ENCODE measurements at regions not wholly inside any gene's neighbourhood (a gene's known extent, or its start where the extent isn't known, plus 50 kb on each side); places are given as distances from the start of the nearest gene placed in this dataset.

DNA sequence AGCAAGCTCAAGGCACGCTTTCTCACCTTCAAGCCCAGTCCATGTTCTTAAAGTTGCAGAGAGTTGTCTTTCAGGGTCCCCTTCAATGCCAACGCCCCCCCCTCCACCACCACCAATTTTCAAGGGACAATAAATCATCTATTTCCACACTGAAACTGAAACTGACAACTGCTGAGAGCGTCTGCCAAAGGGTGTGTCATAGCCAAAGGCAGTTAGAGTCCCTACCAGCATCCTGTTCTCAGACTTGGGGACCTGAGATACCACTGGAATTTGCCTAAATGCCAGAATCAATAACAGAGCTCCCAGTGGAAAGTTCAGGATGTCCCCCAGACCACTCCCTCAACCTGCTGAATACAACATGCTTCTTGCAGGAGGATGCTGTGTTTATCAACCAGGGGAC lies 133.2 kb upstream of the SOX9 start:
- no peak overlapping the region for H3K4me3 ChIP-seq (ENCODE audit: insufficient read depth, low read depth, low read length)
- H3K9me3 ChIP-seq (ENCODE audit: control insufficient read depth, insufficient read depth, low read length): no peaks in the 10 kb centered on the region
- CTCF ChIA-PET: interaction anchor here (0.6 kb wide), 1 partner anchor 72 kb away, joined by 3 read pairs; no protein-coding TSS in a partner anchor
- no peaks in the 10 kb centered on the region for H3K36me3 ChIP-seq (ENCODE audit: control insufficient read depth, insufficient read depth, low read length)
- H2AK5ac ChIP-seq (ENCODE audit: low read depth, low read length): no peak overlapping the region
- no peak overlapping the region for H2BK20ac ChIP-seq (ENCODE audit: low read depth, low read length)
- no peak overlapping the region for H2BK5ac ChIP-seq (ENCODE audit: low read depth, low read length, poor library complexity, severe bottlenecking)
- H3K56ac ChIP-seq (ENCODE audit: extremely low read depth, insufficient read depth, low read length): no peak overlapping the region
- H3K9me1 ChIP-seq (ENCODE audit: insufficient read depth, low read length): no peaks in the 10 kb centered on the region
- H3K23ac ChIP-seq (ENCODE audit: low read depth, low read length): no peak overlapping the region
- ATAC-seq (ENCODE audit: low read depth) (no peak), DNase-seq (peak; percentile 21)
- in situ Hi-C loops (cut with MboI; ENCODE audit: low sequenced_read_pairs): no loop called here
- no peaks in the 10 kb centered on the region for H4K20me1 ChIP-seq (ENCODE audit: insufficient read depth, low read length)
- no peak overlapping the region for H4K5ac ChIP-seq (ENCODE audit: low read depth, low read length)
- WGBS, 2 experiments (ENCODE audit: extremely low coverage in 2 of 2, insufficient read length in 1 of 2): no CpG with 5 or more reads among the region's 3 CpGs
- H3K9ac ChIP-seq (ENCODE audit: low read depth, low read length): no peak overlapping the region
- H2BK15ac ChIP-seq (ENCODE audit: low read depth, low read length): no peak overlapping the region
- H4K8ac ChIP-seq (ENCODE audit: low read depth in 2 of 2, low read length in 2 of 2): no peak overlapping the region
- TF ChIP-seq CTCF (conservative IDR thresholded peaks at IDR 0.05; ENCODE audit: low read depth, low read length): no peak
- no peak for TF ChIP-seq MAFK (IDR thresholded peaks at IDR 0.05; ENCODE audit: low read depth, low read length)
- TF ChIP-seq, protein P1, sequence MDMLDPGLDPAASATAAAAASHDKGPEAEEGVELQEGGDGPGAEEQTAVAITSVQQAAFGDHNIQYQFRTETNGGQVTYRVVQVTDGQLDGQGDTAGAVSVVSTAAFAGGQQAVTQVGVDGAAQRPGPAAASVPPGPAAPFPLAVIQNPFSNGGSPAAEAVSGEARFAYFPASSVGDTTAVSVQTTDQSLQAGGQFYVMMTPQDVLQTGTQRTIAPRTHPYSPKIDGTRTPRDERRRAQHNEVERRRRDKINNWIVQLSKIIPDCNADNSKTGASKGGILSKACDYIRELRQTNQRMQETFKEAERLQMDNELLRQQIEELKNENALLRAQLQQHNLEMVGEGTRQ (IDR thresholded peaks at IDR 0.05; ENCODE audit: low read depth, low read length): no peak
- TF ChIP-seq RAD21 (IDR thresholded peaks at IDR 0.05; ENCODE audit: low read length): no peak
- TF ChIP-seq MXI1 (IDR thresholded peaks at IDR 0.05; ENCODE audit: borderline replicate concordance, low read depth, low read length): no peak
- no peak for TF ChIP-seq FOS (IDR thresholded peaks at IDR 0.05; ENCODE audit: low read depth, low read length)
- TF ChIP-seq CHD1 (IDR thresholded peaks at IDR 0.05; ENCODE audit: low read depth, low read length): no peak
- TF ChIP-seq CEBPB (IDR thresholded peaks at IDR 0.05; ENCODE audit: low read depth, low read length): no peak
- no peak for TF ChIP-seq RCOR1 (IDR thresholded peaks at IDR 0.05; ENCODE audit: insufficient replicate concordance, low read length)
- no peak for TF ChIP-seq NFE2L2 (IDR thresholded peaks at IDR 0.05; ENCODE audit: low read depth, low read length)
- TF ChIP-seq POLR2A (IDR thresholded peaks at IDR 0.05; ENCODE audit: low read depth, low read length): no peak
- no peak for TF ChIP-seq BHLHE40 (IDR thresholded peaks at IDR 0.05; ENCODE audit: low read depth, low read length)
- no peak for TF ChIP-seq ELK1 (IDR thresholded peaks at IDR 0.05; ENCODE audit: borderline replicate concordance, low read depth, low read length)
- no peak for TF ChIP-seq RFX5 (IDR thresholded peaks at IDR 0.05; ENCODE audit: low read depth, low read length)
- no peak for TF ChIP-seq SMC3 (IDR thresholded peaks at IDR 0.05; ENCODE audit: low read depth, low read length)
- TF ChIP-seq MAZ (IDR thresholded peaks at IDR 0.05; ENCODE audit: borderline replicate concordance, low read depth, low read length): no peak
- no TSS peak for BruUV-seq (replicated peaks)
- H2BK120ac ChIP-seq (ENCODE audit: low read depth, low read length): no peak overlapping the region
- H3K18ac ChIP-seq (ENCODE audit: low read depth, low read length): no peak overlapping the region
- H4K91ac ChIP-seq (ENCODE audit: insufficient read depth, low read depth, low read length): no peak overlapping the region
- H3K14ac ChIP-seq (replicated peaks; ENCODE audit: low read depth, low read length): no peak overlapping the region
- H3K4me2 ChIP-seq (ENCODE audit: low read depth, low read length): no peak overlapping the region
- no peaks in the 10 kb centered on the region for H3K27me3 ChIP-seq (ENCODE audit: control insufficient read depth, insufficient read depth, low read length)
- intact Hi-C loops (cut with micrococcal nuclease): no loop called here
- H3K4ac ChIP-seq (ENCODE audit: low read depth, low read length): no peak overlapping the region
- no peak overlapping the region for H2AK9ac ChIP-seq (replicated peaks; ENCODE audit: low read depth, low read length, poor library complexity)
- no peak overlapping the region for H2AFZ ChIP-seq (replicated peaks; ENCODE audit: low read length, poor library complexity)
- no peak overlapping the region for H3K27ac ChIP-seq (ENCODE audit: insufficient read depth, low read length)
- dilution Hi-C loops (cut with HindIII; ENCODE audit: low sequenced_read_pairs, unreplicated experiment): no loop called here
- POLR2A ChIA-PET (ENCODE audit: unreplicated experiment): no interaction called here
- no peaks in the 10 kb centered on the region for H3K79me1 ChIP-seq (ENCODE audit: low read depth in 1 of 2, low read length in 2 of 2)
- H3K4me1 ChIP-seq (ENCODE audit: control insufficient read depth, insufficient read depth, low read length): no peaks in the 10 kb centered on the region

Measured in IMR-90 (cell line).